ENCODE measurements at regions not wholly inside any gene's neighbourhood (a gene's known extent, or its start where the extent isn't known, plus 50 kb on each side); places are given as distances from the start of the nearest gene placed in this dataset.

- no peak for DNase-seq (ENCODE audit: low spot score)
These were observed 673.3 kb downstream of the KCNT2 start for GRCh38 chr1:195934817-195935553.

GRCh38 chr1:195933835-195934234, 674.4 kb downstream of the KCNT2 start:
- DNase-seq (ENCODE audit: low spot score): no peak

GRCh38 chr1:195915826-195916225, 692.4 kb downstream of the KCNT2 start:
- no peak for DNase-seq (ENCODE audit: low spot score)

DNA sequence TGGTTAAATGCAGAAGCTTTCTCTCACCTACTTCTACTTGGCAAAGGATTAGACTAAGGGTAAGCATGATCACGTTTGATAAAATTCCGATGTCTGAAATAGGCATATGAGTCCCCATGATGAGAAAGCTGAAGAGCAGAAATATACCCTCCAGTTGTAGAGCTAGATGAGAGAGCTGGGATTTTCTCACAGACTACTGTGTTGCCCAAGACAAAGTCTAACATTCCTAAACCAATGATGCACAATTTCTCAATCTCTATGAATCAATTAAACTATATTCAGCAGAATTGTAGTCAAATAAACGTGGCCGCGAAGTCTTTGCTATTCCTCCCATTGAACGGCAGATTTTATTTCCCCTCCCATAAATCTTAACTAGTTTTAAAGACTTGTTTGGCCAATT, 699.2 kb downstream of the KCNT2 start:
- no peak for DNase-seq (ENCODE audit: low spot score)

GRCh38 chr1:195908121-195908520, 700.1 kb downstream of the KCNT2 start:
- peak; percentile 55 for DNase-seq (ENCODE audit: low spot score)

DNA sequence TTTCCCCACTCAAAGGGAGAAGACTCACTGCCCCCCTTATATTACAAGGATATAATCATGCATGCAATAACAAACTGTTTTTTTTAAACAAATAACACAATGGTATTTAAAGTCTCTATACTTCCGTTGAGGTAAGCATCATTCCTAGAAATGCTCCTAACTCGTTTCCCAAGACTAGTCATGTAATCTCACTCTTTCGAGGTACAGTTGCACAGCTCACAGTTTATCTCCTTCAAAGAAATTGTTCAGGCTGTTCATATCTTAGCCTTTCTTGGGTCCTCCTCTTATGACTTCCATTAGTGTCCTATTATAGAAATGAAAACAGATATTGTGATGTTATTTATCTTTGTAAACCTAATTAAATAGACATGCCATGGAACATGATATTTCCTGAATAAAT, 705.0 kb downstream of the KCNT2 start:
- DNase-seq (ENCODE audit: low spot score): no peak

- DNase-seq (ENCODE audit: low spot score): no peak
These were observed 705.5 kb downstream of the KCNT2 start for GRCh38 chr1:195902779-195903178.

DNA sequence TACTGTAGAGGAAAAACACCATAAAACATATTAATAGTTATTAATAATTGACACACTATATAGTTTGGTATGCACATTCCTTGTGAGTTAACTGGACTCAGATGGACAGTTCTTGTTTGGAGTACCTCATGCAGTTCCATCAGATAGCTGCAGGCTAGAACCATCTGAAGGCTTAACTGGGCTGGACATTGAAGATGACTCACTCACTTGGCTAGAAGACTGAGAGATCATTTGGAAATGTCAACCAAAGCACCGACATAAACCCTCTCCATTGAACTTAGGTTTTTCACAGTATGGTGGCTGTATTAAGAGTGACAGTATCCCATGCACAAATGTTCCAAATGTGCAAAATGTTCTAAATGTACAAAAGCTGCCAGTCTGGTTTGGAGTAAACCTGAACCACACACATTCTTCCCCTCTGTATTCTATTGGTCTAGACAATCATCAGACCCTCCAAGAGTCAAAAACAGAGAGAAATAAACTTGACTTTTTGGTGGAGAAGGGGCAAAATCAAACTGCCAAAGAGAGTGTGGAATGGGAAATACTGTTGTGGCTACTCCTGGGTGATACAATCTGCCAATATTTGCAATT, 708.4 kb downstream of the KCNT2 start:
- peak; percentile 27 for DNase-seq (ENCODE audit: low spot score)

GRCh38 chr1:195898924-195899323, 709.3 kb downstream of the KCNT2 start:
- DNase-seq (ENCODE audit: low spot score): no peak

DNA sequence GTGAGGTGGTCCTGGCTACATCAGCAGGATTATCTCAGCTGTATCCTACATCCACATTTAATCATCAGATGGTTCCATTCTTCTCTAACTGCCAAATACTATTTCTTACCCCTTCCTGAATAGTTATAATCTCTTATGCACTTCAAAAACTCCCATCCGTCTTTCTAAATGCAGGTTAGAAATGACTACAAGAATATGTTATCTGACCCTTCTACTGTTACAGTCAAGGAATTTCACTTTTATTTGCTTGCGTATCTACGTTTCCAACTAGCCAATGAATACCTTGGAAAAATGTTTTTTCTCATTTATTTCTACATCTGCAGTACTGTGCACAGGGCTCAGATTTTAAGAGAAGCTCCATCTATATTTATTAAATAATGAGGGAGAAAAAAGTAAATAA, 709.9 kb downstream of the KCNT2 start:
- no peak for DNase-seq (ENCODE audit: low spot score)

DNA sequence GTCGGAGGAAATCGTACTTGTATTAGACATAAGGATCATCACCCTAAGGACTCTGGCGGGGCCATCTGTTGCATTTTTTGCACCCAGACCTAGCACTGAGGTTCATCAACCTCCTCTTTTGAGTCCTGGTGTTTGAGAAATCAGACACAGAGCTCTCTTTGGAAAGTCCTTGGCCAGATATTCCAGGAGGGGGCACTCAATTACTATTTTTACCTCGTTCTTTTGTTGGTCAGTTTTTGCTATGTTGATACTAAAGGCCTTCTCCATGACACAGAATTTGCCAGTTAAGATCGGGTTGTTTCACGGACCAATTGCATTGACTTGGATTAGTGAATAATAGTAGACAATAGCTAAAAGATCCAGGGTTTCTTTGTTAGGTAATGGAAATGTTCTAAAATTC, 711.2 kb downstream of the KCNT2 start:
- DNase-seq (ENCODE audit: low spot score): no peak

DNA sequence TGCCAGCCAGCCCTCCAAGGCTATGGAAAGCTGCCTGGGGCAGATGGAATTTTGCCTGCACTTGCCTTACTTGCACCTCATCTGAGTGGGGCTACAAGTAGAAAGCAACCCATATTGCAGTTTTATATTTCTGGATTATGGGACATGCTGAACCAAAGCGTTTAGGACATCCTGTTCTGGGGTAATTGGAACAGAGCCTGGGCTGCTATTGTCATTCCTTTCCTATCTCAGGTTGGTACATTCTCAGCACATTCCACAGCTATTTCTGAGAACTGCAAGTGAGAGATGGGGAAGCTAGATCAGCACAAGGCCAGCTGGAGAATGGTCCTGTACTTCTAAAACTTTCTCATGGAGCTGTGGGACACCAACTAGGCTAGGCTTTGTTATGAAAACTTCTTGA, 713.8 kb downstream of the KCNT2 start:
- DNase-seq (ENCODE audit: low spot score): no peak

DNA sequence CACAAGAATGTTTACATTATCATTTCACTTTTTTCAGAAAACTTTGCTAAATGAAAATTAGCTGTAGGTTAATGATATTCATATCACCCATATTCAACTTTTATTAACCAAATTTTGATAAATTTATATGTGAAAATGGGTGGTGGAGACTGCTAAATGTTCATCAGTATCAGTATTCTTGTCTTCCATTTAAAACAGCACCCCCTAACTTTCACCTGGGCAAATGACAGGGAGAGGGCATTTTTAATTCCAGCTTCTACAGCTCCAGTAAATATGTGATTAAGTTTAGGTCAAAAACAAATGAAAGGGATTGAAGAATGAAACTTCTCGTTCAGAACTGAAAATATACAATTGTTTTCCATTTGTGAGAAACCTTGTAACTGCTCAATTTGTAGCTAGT, 722.2 kb downstream of the KCNT2 start:
- DNase-seq (ENCODE audit: low spot score): no peak

DNA sequence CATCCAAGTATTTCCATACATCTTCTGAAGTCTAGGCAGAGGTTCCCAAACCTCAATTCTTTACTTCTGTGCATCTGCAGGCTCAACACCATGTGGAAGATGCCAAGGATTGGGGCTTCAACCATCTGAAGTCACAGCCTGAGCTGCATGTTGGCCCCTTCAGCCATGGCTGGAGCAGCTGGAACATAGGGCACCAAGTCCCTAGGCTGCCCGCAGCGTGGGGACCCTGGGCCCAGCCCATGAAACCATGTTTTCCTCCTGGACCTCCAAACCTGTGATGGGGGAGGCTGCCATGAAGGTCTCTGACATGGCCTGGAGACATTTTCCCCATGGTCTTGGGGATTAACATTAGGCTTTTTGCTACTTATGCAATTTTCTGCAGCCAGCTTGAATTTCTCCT, 729.8 kb downstream of the KCNT2 start:
- no peak for DNase-seq (ENCODE audit: low spot score)

GRCh38 chr1:195876792-195877191, 731.4 kb downstream of the KCNT2 start:
- DNase-seq (ENCODE audit: low spot score): no peak

- no peak for DNase-seq (ENCODE audit: low spot score)
These were observed 735.9 kb downstream of the KCNT2 start for GRCh38 chr1:195872376-195872775.

DNA sequence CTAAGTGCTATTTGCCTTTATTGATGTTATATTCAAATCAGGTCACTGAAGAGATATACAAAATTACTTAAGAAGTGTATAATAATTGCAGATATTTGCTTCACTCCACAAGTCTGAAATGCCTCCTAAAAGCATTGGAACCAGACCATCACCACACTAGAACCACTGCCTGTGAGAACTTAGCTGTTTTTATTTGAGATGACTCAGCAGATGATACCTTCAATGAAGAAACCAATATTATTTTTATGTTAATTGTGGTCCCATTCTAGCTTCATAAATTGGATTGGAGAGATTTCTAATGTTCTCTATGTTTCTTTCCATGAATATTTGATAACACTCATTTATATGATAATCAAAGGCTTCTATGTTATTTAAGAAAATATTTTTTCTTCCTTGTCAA, 740.6 kb downstream of the KCNT2 start:
- DNase-seq (ENCODE audit: low spot score): no peak

- no peak for DNase-seq (ENCODE audit: low spot score)
These were observed 741.4 kb downstream of the KCNT2 start for GRCh38 chr1:195866781-195867222.

- DNase-seq (ENCODE audit: low spot score): no peak
These were observed 742.0 kb downstream of the KCNT2 start for GRCh38 chr1:195866091-195866780.

GRCh38 chr1:195851804-195852203, 756.4 kb downstream of the KCNT2 start:
- DNase-seq (ENCODE audit: low spot score): no peak

- DNase-seq (ENCODE audit: low spot score): no peak
These were observed 757.1 kb downstream of the KCNT2 start for GRCh38 chr1:195851016-195851601.

DNA sequence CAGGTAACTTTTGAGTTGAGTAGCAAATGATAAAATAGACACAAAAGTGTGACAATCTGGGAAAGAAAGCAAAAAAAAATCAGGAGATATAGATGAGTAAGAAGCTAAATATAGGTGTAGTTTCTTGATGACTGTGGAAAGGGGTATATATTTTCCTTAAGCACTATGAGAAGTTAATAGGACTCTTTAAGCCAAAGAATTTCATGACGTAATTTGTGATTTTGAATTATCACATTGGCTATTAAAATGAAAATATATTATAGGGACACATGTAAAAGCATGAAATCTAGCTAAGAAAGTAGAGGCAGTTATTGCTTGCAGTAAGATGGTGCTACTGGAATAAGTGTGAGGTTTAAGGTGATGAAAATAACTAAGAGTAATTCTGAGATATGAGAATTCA, 759.1 kb downstream of the KCNT2 start:
- no peak for DNase-seq (ENCODE audit: low spot score)

Measured in RKO (cell line).